ENCODE measurements at regions not wholly inside any gene's neighbourhood (a gene's known extent, or its start where the extent isn't known, plus 50 kb on each side); places are given as distances from the start of the nearest gene placed in this dataset.

GRCh38 chr18:64645753-64646152, 496.9 kb upstream of the LINC00305 start:
- Histone ChIP-seq H3K9ac (ENCODE audit: low read length) (no peak overlapping the region), H2AFZ (ENCODE audit: low read depth, low read length) (no peak overlapping the region), H3K9me3 (ENCODE audit: insufficient read depth, low read length) (peaks cover 7% of the 10 kb centered on the region), H3K4me1 (ENCODE audit: low read length) (no peaks in the 10 kb centered on the region), H3K36me3 (replicated peaks; ENCODE audit: low read depth, low read length) (no peaks in the 10 kb centered on the region), H3K27ac (ENCODE audit: low read length) (no peak overlapping the region), H3K79me2 (ENCODE audit: low read length) (no peaks in the 10 kb centered on the region), H3K4me3 (ENCODE audit: low read length) (no peak overlapping the region), H3K27me3 (ENCODE audit: low read depth, low read length) (no peaks in the 10 kb centered on the region), H3K4me2 (ENCODE audit: low read length) (no peak overlapping the region), H4K20me1 (ENCODE audit: insufficient read depth, low read length) (no peaks in the 10 kb centered on the region)
- TF ChIP-seq CTCF (IDR thresholded peaks at IDR 0.05; ENCODE audit: low read depth, low read length), result no peak
- no peak for TF ChIP-seq EZH2phosphoT487 (IDR thresholded peaks at IDR 0.05; ENCODE audit: low read depth)

- no peaks in the 10 kb centered on the region for H3K36me3 ChIP-seq (replicated peaks; ENCODE audit: low read depth, low read length)
- no peaks in the 10 kb centered on the region for H3K4me1 ChIP-seq (ENCODE audit: low read length)
- H3K27ac ChIP-seq (ENCODE audit: low read length), result no peak overlapping the region
- H3K79me2 ChIP-seq (ENCODE audit: low read length), result no peaks in the 10 kb centered on the region
- H3K27me3 ChIP-seq (ENCODE audit: low read depth, low read length), result no peaks in the 10 kb centered on the region
- no peaks in the 10 kb centered on the region for H3K9me3 ChIP-seq (ENCODE audit: insufficient read depth, low read length)
- H4K20me1 ChIP-seq (ENCODE audit: insufficient read depth, low read length), result no peaks in the 10 kb centered on the region
- no peak overlapping the region for H3K4me3 ChIP-seq (ENCODE audit: low read length)
- H3K9ac ChIP-seq (ENCODE audit: low read length), result no peak overlapping the region
- no peak for TF ChIP-seq EZH2phosphoT487 (IDR thresholded peaks at IDR 0.05; ENCODE audit: low read depth)
- H3K4me2 ChIP-seq (ENCODE audit: low read length), result no peak overlapping the region
- H2AFZ ChIP-seq (ENCODE audit: low read depth, low read length), result no peak overlapping the region
Measured at GRCh38 chr18:64639536-64639935, 490.6 kb upstream of the LINC00305 start.

GRCh38 chr18:64620971-64621560, 472.2 kb upstream of the LINC00305 start:
- no peak for TF ChIP-seq CTCF (IDR thresholded peaks at IDR 0.05; ENCODE audit: low read depth, low read length)
- TF ChIP-seq EZH2phosphoT487 (IDR thresholded peaks at IDR 0.05; ENCODE audit: low read depth), result no peak
- H2AFZ ChIP-seq (ENCODE audit: low read depth, low read length), result no peak overlapping the region
- no peaks in the 10 kb centered on the region for H3K79me2 ChIP-seq (ENCODE audit: low read length)
- no peaks in the 10 kb centered on the region for H4K20me1 ChIP-seq (ENCODE audit: insufficient read depth, low read length)
- no peak overlapping the region for H3K27ac ChIP-seq (ENCODE audit: low read length)
- peaks cover 14% of the 10 kb centered on the region for H3K4me1 ChIP-seq (ENCODE audit: low read length)
- no peak overlapping the region for H3K4me3 ChIP-seq (ENCODE audit: low read length)
- H3K27me3 ChIP-seq (ENCODE audit: low read depth, low read length), result no peaks in the 10 kb centered on the region
- no peaks in the 10 kb centered on the region for H3K9me3 ChIP-seq (ENCODE audit: insufficient read depth, low read length)
- no peak overlapping the region for H3K4me2 ChIP-seq (ENCODE audit: low read length)
- no peaks in the 10 kb centered on the region for H3K36me3 ChIP-seq (replicated peaks; ENCODE audit: low read depth, low read length)
- no peak overlapping the region for H3K9ac ChIP-seq (ENCODE audit: low read length)

- H3K4me3 ChIP-seq (ENCODE audit: low read length), result no peak overlapping the region
- no peaks in the 10 kb centered on the region for H4K20me1 ChIP-seq (ENCODE audit: insufficient read depth, low read length)
- TF ChIP-seq EZH2phosphoT487 (IDR thresholded peaks at IDR 0.05; ENCODE audit: low read depth) (no peak), CTCF (IDR thresholded peaks at IDR 0.05; ENCODE audit: low read depth, low read length) (no peak)
Measured at GRCh38 chr18:64618390-64618789, 469.5 kb upstream of the LINC00305 start.

More at GRCh38 chr18:64618390-64618789, 469.5 kb upstream of the LINC00305 start:
- no peak overlapping the region for H3K4me2 ChIP-seq (ENCODE audit: low read length)
- H3K4me1 ChIP-seq (ENCODE audit: low read length), result peaks cover 14% of the 10 kb centered on the region
- H3K9me3 ChIP-seq (ENCODE audit: insufficient read depth, low read length), result no peaks in the 10 kb centered on the region
- H3K79me2 ChIP-seq (ENCODE audit: low read length), result no peaks in the 10 kb centered on the region
- H3K36me3 ChIP-seq (replicated peaks; ENCODE audit: low read depth, low read length), result no peaks in the 10 kb centered on the region
- H3K27ac ChIP-seq (ENCODE audit: low read length), result no peak overlapping the region
- H2AFZ ChIP-seq (ENCODE audit: low read depth, low read length), result no peak overlapping the region
- H3K9ac ChIP-seq (ENCODE audit: low read length), result no peak overlapping the region
- no peaks in the 10 kb centered on the region for H3K27me3 ChIP-seq (ENCODE audit: low read depth, low read length)

All from OCI-LY3 (cell line).